ENCODE measurements at regions not wholly inside any gene's neighbourhood (a gene's known extent, or its start where the extent isn't known, plus 50 kb on each side); places are given as distances from the start of the nearest gene placed in this dataset.

GRCh38 chr12:46701356-46701755, 124.4 kb downstream of the SLC38A4 start:
- TF ChIP-seq CTCF (IDR thresholded peaks at IDR 0.05) (no peak), POLR2A (IDR thresholded peaks at IDR 0.05) (no peak)

All from body of pancreas (tissue), 4 donors.